ENCODE measurements at regions not wholly inside any gene's neighbourhood (a gene's known extent, or its start where the extent isn't known, plus 50 kb on each side); places are given as distances from the start of the nearest gene placed in this dataset.

- TF ChIP-seq THAP7 (CRISPR knock-in tag; IDR thresholded peaks at IDR 0.05) = no peak
Measured at GRCh38 chr14:53608369-53608768, 348.3 kb downstream of the BMP4 start (continued).

- FAIRE-seq = no peak
- Histone ChIP-seq H4K20me1 (replicated peaks; ENCODE audit: control insufficient read depth, insufficient read depth, low read length) (no peaks in the 10 kb centered on the region), H3K9ac (ENCODE audit: insufficient read depth in 1 of 2, low read depth in 2 of 2, low read length in 2 of 2) (no peak overlapping the region), H3K9me3 (replicated peaks; ENCODE audit: control insufficient read depth, insufficient read depth, low read depth, low read length) (no peaks in the 10 kb centered on the region), H3K4me3 (no peak overlapping the region), H3K9me1 (ENCODE audit: control insufficient read depth, insufficient read depth, low read length) (no peaks in the 10 kb centered on the region), H3K4me2 (ENCODE audit: insufficient read depth, low read length) (no peak overlapping the region), H3K79me2 (ENCODE audit: control insufficient read depth, insufficient read depth, low read length) (no peaks in the 10 kb centered on the region), H2AFZ (ENCODE audit: low read depth, low read length) (no peak overlapping the region), H3K27me3 (ENCODE audit: control insufficient read depth in 2 of 2, insufficient read depth in 2 of 2, low read length in 2 of 2) (no peaks in the 10 kb centered on the region), H3K36me3 (ENCODE audit: control insufficient read depth, insufficient read depth, low read length) (no peaks in the 10 kb centered on the region), H3K27ac (ENCODE audit: extremely low read depth, low read depth, low read length) (no peak overlapping the region), H3K4me1 (replicated peaks in 1 of 2; ENCODE audit: control insufficient read depth in 2 of 2, insufficient read depth in 2 of 2, low read length in 2 of 2) (no peaks in the 10 kb centered on the region)
- ATAC-seq = no peak
- BruUV-seq (replicated peaks) = no TSS peak
- ChIA-PET CTCF (ENCODE audit: low intra/inter-chr PET ratio) (no interaction called here), POLR2A (interaction anchor here (0.6 to 1.2 kb wide), 2 partner anchors 13 to 573 kb away, joined by 3 read pairs; no protein-coding TSS in a partner anchor)
- no peak for DNase-seq (ENCODE audit: extremely low read depth in 1 of 4, low spot score in 3 of 4)
- in situ Hi-C loops (cut with MboI) (no loop called here), intact Hi-C loops (cut with micrococcal nuclease) (no loop called here)
- WGBS (ENCODE audit: insufficient coverage, low coverage, missing lambda C conversion rate) = 0% methylated on average over 1 of the region's 1 CpG
- TF ChIP-seq MYBL2 (IDR thresholded peaks at IDR 0.05; ENCODE audit: low read depth) = no peak
- TF ChIP-seq MYBL2 (CRISPR knock-in tag; IDR thresholded peaks at IDR 0.05; ENCODE audit: borderline replicate concordance) = no peak
- TF ChIP-seq ZNF609 (CRISPR knock-in tag; IDR thresholded peaks at IDR 0.05; ENCODE audit: borderline replicate concordance) = no peak
- no peak for TF ChIP-seq ID3 (CRISPR knock-in tag; IDR thresholded peaks at IDR 0.05)
- no peak for TF ChIP-seq ID3 (tag; IDR thresholded peaks at IDR 0.05)
- TF ChIP-seq KDM5B (IDR thresholded peaks at IDR 0.05; ENCODE audit: insufficient replicate concordance, low read depth, low read length) = no peak
- TF ChIP-seq POLR2B (IDR thresholded peaks at IDR 0.05; ENCODE audit: low read depth, partially characterized antibody) = no peak
Measured at GRCh38 chr14:53606203-53606602, 350.4 kb downstream of the BMP4 start.
